ENCODE measurements at regions not wholly inside any gene's neighbourhood (a gene's known extent, or its start where the extent isn't known, plus 50 kb on each side); places are given as distances from the start of the nearest gene placed in this dataset.

DNA sequence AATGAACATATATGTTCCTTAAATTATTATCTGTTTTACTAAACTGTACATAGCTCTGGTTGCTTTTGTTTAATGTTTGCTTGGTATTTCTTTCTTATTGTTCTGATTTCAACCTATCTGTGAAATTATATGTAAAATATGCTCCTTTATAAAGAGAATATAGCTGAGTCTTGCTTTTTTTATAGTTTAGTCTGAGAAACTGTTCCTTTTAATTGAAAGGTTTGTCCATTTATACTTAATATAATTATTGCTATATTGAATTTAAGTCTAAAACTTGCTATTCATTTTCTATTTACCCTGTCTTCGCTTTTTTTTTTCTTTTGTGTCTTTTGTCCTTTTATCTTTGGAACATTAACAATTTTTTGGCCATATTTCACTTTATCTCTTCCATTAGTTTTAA, 712.0 kb downstream of the MAT2B start:
- TF ChIP-seq, protein P1, sequence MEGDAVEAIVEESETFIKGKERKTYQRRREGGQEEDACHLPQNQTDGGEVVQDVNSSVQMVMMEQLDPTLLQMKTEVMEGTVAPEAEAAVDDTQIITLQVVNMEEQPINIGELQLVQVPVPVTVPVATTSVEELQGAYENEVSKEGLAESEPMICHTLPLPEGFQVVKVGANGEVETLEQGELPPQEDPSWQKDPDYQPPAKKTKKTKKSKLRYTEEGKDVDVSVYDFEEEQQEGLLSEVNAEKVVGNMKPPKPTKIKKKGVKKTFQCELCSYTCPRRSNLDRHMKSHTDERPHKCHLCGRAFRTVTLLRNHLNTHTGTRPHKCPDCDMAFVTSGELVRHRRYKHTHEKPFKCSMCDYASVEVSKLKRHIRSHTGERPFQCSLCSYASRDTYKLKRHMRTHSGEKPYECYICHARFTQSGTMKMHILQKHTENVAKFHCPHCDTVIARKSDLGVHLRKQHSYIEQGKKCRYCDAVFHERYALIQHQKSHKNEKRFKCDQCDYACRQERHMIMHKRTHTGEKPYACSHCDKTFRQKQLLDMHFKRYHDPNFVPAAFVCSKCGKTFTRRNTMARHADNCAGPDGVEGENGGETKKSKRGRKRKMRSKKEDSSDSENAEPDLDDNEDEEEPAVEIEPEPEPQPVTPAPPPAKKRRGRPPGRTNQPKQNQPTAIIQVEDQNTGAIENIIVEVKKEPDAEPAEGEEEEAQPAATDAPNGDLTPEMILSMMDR (IDR thresholded peaks at IDR 0.05): no peak
- no peak for TF ChIP-seq EZH2 (IDR thresholded peaks at IDR 0.05; ENCODE audit: borderline replicate concordance, insufficient read depth, low read depth, low read length, poor library complexity, severe bottlenecking)
